Loucy (cell line): ENCODE measurements at regions not wholly inside any gene's neighbourhood (a gene's known extent, or its start where the extent isn't known, plus 50 kb on each side); places are given as distances from the start of the nearest gene placed in this dataset.

Source experiments
- H2AFZ ChIP-seq: fragments of 200-600 bp; sonication (generic); 2 replicates; pipeline ENCODE4 v1.6.0; 2016; ENCODE audit warnings: antibody characterized with exemption, mild to moderate bottlenecking, low read length, moderate library complexity
- H3F3A ChIP-seq: fragments of 200-600 bp; 2 replicates; pipeline ENCODE4 v1.6.0; 2016; ENCODE audit warnings: antibody characterized with exemption, low read depth, mild to moderate bottlenecking
- H3K27me3 ChIP-seq: fragments of 200-600 bp; sonication (generic); 2 replicates; pipeline ENCODE4 v1.6.1; 2014; ENCODE audit warnings: low read length, mild to moderate bottlenecking; ENCODE audit not compliant: insufficient read depth, poor library complexity, severe bottlenecking
- H3K36me3 ChIP-seq: fragments of 200-600 bp; sonication (generic); 2 replicates; pipeline ENCODE4 v1.6.1; 2016; ENCODE audit warnings: low read length; ENCODE audit not compliant: insufficient read depth
- H3K4me1 ChIP-seq: fragments of 200-600 bp; sonication (generic); 2 replicates; pipeline ENCODE4 v1.5.1; 2014; ENCODE audit warnings: low read length, mild to moderate bottlenecking; ENCODE audit not compliant: insufficient read depth, poor library complexity, severe bottlenecking
- H3K4me2 ChIP-seq: fragments of 200-600 bp; sonication (generic); 2 replicates; pipeline ENCODE4 v1.6.0; 2014; ENCODE audit warnings: antibody characterized with exemption, low read length, low read depth, mild to moderate bottlenecking; ENCODE audit not compliant: poor library complexity, severe bottlenecking
- H3K4me3 ChIP-seq: fragments of 200-600 bp; sonication (generic); 2 replicates; pipeline ENCODE4 v1.5.1; 2014; ENCODE audit warnings: low read length, mild to moderate bottlenecking, mixed read lengths; ENCODE audit not compliant: poor library complexity, severe bottlenecking
- H3K79me2 ChIP-seq: fragments of 200-600 bp; sonication (generic); 2 replicates; pipeline ENCODE4 v1.6.1; 2014; ENCODE audit warnings: low read length; ENCODE audit not compliant: insufficient read depth
- H3K9ac ChIP-seq: fragments of 200-600 bp; sonication (generic); 2 replicates; pipeline ENCODE4 v1.6.0; 2014; ENCODE audit warnings: mild to moderate bottlenecking, low read depth, low read length, moderate library complexity; ENCODE audit not compliant: poor library complexity, severe bottlenecking
- H3K9me2 ChIP-seq: fragments of 200-600 bp; sonication (generic); replicated peaks from 2 replicates; pipeline ENCODE4 v1.6.1; 2016; ENCODE audit warnings: low read depth, low read length, mixed read lengths
- H3K9me3 ChIP-seq: fragments of 200-600 bp; sonication (generic); 2 replicates; pipeline ENCODE4 v1.6.1; 2014; ENCODE audit warnings: mild to moderate bottlenecking, antibody characterized with exemption, low read length, low read depth; ENCODE audit not compliant: insufficient read depth
- H4K20me1 ChIP-seq: fragments of 200-600 bp; sonication (generic); 2 replicates; pipeline ENCODE4 v1.6.0; 2014; ENCODE audit warnings: antibody characterized with exemption, low read length, mild to moderate bottlenecking; ENCODE audit not compliant: insufficient read depth, poor library complexity, severe bottlenecking
- CTCF ChIP-seq: fragments of 200-600 bp; sonication (generic); conservative IDR thresholded peaks from 2 replicates; pipeline ENCODE4 v1.5.1; 2014; ENCODE audit warnings: mild to moderate bottlenecking, antibody characterized with exemption, low read length
- EZH2phosphoT487 ChIP-seq: fragments of 200-600 bp; IDR thresholded peaks from 2 replicates; pipeline ENCODE4 v1.6.1; 2018; ENCODE audit warnings: antibody characterized with exemption, mild to moderate bottlenecking, moderate library complexity, borderline replicate concordance

GRCh38 chr4:103375278-103375677 lies 177.1 kb upstream of the CENPE start:
- Histone ChIP-seq H3K9me2 (no peaks in the 10 kb centered on the region), H3K4me3 (no peak overlapping the region), H4K20me1 (no peaks in the 10 kb centered on the region), H3K9ac (no peak overlapping the region), H3K4me1 (no peaks in the 10 kb centered on the region), H3K27me3 (no peaks in the 10 kb centered on the region), H3K36me3 (no peaks in the 10 kb centered on the region), H3K79me2 (no peaks in the 10 kb centered on the region), H3F3A (no peaks in the 10 kb centered on the region), H3K9me3 (no peaks in the 10 kb centered on the region), H3K4me2 (no peak overlapping the region), H2AFZ (no peak overlapping the region)
- TF ChIP-seq EZH2phosphoT487 (no peak), CTCF (no peak)

GRCh38 chr4:103374758-103375157 lies 176.6 kb upstream of the CENPE start:
- H3K4me2 ChIP-seq = no peak overlapping the region
- no peak for TF ChIP-seq CTCF
- TF ChIP-seq EZH2phosphoT487 = no peak
- no peak overlapping the region for H2AFZ ChIP-seq
- H3F3A ChIP-seq = no peaks in the 10 kb centered on the region
- no peak overlapping the region for H3K9ac ChIP-seq
- no peaks in the 10 kb centered on the region for H3K4me1 ChIP-seq
- no peaks in the 10 kb centered on the region for H4K20me1 ChIP-seq
- no peak overlapping the region for H3K4me3 ChIP-seq
- no peaks in the 10 kb centered on the region for H3K36me3 ChIP-seq
- no peaks in the 10 kb centered on the region for H3K9me2 ChIP-seq
- H3K79me2 ChIP-seq = no peaks in the 10 kb centered on the region
- H3K9me3 ChIP-seq = no peaks in the 10 kb centered on the region
- H3K27me3 ChIP-seq = no peaks in the 10 kb centered on the region

- Histone ChIP-seq H3K4me3 (no peak overlapping the region), H3K9me2 (no peaks in the 10 kb centered on the region), H3F3A (no peaks in the 10 kb centered on the region), H3K9me3 (no peaks in the 10 kb centered on the region), H4K20me1 (no peaks in the 10 kb centered on the region), H3K4me2 (no peak overlapping the region), H3K27me3 (no peaks in the 10 kb centered on the region), H3K79me2 (no peaks in the 10 kb centered on the region), H3K9ac (no peak overlapping the region), H3K36me3 (no peaks in the 10 kb centered on the region), H2AFZ (no peak overlapping the region), H3K4me1 (no peaks in the 10 kb centered on the region)
- TF ChIP-seq CTCF (no peak), EZH2phosphoT487 (no peak)
Measured at GRCh38 chr4:103374306-103374705, 176.2 kb upstream of the CENPE start.
